K562 (cell line): ENCODE measurements at regions not wholly inside any gene's neighbourhood (a gene's known extent, or its start where the extent isn't known, plus 50 kb on each side); places are given as distances from the start of the nearest gene placed in this dataset.
A peak's percentile ranks its signal among the peaks of the same experiment; 100 is the strongest.

ENCODE experiments used
- ELF4 ChIP-seq: fragments of 450-650 bp; formaldehyde crosslinking; IDR thresholded peaks from 2 replicates; pipeline ENCODE4 v1.4.0; 2022; ENCODE audit warnings: missing genetic modification characterization
- KDM1A ChIP-seq, 2 experiments: fragments of 450-650 bp; IDR thresholded peaks; 2 replicates each; pipeline ENCODE4 v1.6.1; 2016; ENCODE audit warnings: mild to moderate bottlenecking in 2 of 2
- SAP30 ChIP-seq: fragments of 200-600 bp; sonication (generic); IDR thresholded peaks from 2 replicates; pipeline ENCODE4 v1.6.1; 2012; ENCODE audit warnings: borderline replicate concordance, low read depth, mild to moderate bottlenecking, moderate library complexity, low read length, control low read depth, inconsistent platforms; ENCODE audit not compliant: insufficient read depth, poor library complexity, severe bottlenecking
- SMC3 ChIP-seq: conservative IDR thresholded peaks from 2 replicates; pipeline ENCODE4 v1.6.1; 2011; ENCODE audit warnings: low read depth, low read length, improper control_type of control experiment; ENCODE audit not compliant: insufficient read depth
- SPI1 ChIP-seq: IDR thresholded peaks from 2 replicates; pipeline ENCODE4 v1.6.1; 2011; ENCODE audit warnings: low read depth, low read length, control low read depth, borderline replicate concordance
- TRIM24 ChIP-seq, 2 experiments: fragments of 450-650 bp; IDR thresholded peaks; 2 replicates each; pipeline ENCODE4 v1.6.1; 2016
- XRCC4 ChIP-seq: IDR thresholded peaks from one replicate; pipeline ENCODE4 v1.6.1; 2011; ENCODE audit not compliant: insufficient read depth, insufficient read length; ENCODE audit errors: extremely low read depth
- ZNF12 ChIP-seq: sonication (generic); formaldehyde crosslinking; IDR thresholded peaks from 2 replicates; pipeline ENCODE4 v1.4.0; 2020; ENCODE audit warnings: mild to moderate bottlenecking, missing genetic modification reagents
- TF ChIP-seq, protein P1 (sequence below): sonication (generic); formaldehyde crosslinking; IDR thresholded peaks from 2 replicates; pipeline ENCODE4 v1.8.0; 2022; ENCODE audit warnings: missing genetic modification reagents, mild to moderate bottlenecking, borderline replicate concordance
- TF ChIP-seq, protein P2 (sequence below): fragments of 450-650 bp; IDR thresholded peaks from 2 replicates; pipeline ENCODE4 v1.6.1; 2016; ENCODE audit warnings: mild to moderate bottlenecking, moderate library complexity
- TF ChIP-seq, protein P3 (sequence below): fragments of 250-450 bp; sonication (Bioruptor Pico); IDR thresholded peaks from 2 replicates; pipeline ENCODE4 v1.5.0; 2020; ENCODE audit warnings: mild to moderate bottlenecking, borderline replicate concordance
- TF ChIP-seq, protein P4 (sequence below): sonication (generic); formaldehyde crosslinking; IDR thresholded peaks from 2 replicates; pipeline ENCODE4 v1.9.0; 2022; ENCODE audit warnings: mild to moderate bottlenecking, missing genetic modification reagents

DNA sequence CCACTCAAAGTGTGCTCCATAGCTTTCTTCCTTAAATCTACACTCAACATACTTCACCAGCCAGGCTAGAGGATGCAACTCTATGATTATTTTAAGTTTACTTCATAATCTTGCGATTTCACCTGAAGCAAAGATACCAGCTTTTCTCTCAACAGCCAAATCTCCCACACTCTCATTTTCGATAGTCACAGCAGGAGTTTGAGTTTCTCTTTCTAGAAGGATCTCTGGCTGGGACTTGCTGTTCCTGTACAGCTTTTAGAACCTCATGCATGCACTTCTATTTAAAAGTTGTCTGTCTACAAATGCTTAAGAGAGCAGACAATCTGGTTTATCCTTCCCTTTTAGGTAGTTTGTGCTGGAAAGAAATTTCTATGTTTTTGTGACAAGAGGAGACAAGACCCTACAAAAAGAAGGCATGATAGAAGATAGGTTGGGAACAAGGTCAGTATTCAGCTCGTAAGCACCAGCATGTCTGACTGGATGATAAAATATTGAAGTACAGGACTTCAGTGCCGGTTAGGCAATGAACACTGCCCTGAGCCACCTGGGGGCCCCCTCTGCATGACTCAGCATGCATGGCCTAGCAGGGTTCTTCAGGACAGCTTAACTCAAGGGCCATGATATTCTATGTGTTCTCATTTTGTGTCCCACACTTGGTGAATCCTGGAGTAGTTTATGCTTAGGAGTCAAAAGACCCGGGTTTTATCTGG, 65.6 kb downstream of the ATXN3L start (continued):
- TF ChIP-seq SMC3 (0 out of 2 replicates have a peak, but pooled peaks have one; percentile 18), ELF4 (no peak), XRCC4 (no peak), ZNF12 (no peak), TRIM24 (IDR thresholded peaks at IDR 0.05) (0 out of 4 replicates have a peak, but pooled peaks of 1 of the 2 experiments have one; percentile 9), SPI1 (no peak), KDM1A (IDR thresholded peaks at IDR 0.05) (no peak), SAP30 (no peak)
- TF ChIP-seq, protein P1, sequence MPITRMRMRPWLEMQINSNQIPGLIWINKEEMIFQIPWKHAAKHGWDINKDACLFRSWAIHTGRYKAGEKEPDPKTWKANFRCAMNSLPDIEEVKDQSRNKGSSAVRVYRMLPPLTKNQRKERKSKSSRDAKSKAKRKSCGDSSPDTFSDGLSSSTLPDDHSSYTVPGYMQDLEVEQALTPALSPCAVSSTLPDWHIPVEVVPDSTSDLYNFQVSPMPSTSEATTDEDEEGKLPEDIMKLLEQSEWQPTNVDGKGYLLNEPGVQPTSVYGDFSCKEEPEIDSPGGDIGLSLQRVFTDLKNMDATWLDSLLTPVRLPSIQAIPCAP (CRISPR knock-in tag) = no peak
- TF ChIP-seq, protein P2, sequence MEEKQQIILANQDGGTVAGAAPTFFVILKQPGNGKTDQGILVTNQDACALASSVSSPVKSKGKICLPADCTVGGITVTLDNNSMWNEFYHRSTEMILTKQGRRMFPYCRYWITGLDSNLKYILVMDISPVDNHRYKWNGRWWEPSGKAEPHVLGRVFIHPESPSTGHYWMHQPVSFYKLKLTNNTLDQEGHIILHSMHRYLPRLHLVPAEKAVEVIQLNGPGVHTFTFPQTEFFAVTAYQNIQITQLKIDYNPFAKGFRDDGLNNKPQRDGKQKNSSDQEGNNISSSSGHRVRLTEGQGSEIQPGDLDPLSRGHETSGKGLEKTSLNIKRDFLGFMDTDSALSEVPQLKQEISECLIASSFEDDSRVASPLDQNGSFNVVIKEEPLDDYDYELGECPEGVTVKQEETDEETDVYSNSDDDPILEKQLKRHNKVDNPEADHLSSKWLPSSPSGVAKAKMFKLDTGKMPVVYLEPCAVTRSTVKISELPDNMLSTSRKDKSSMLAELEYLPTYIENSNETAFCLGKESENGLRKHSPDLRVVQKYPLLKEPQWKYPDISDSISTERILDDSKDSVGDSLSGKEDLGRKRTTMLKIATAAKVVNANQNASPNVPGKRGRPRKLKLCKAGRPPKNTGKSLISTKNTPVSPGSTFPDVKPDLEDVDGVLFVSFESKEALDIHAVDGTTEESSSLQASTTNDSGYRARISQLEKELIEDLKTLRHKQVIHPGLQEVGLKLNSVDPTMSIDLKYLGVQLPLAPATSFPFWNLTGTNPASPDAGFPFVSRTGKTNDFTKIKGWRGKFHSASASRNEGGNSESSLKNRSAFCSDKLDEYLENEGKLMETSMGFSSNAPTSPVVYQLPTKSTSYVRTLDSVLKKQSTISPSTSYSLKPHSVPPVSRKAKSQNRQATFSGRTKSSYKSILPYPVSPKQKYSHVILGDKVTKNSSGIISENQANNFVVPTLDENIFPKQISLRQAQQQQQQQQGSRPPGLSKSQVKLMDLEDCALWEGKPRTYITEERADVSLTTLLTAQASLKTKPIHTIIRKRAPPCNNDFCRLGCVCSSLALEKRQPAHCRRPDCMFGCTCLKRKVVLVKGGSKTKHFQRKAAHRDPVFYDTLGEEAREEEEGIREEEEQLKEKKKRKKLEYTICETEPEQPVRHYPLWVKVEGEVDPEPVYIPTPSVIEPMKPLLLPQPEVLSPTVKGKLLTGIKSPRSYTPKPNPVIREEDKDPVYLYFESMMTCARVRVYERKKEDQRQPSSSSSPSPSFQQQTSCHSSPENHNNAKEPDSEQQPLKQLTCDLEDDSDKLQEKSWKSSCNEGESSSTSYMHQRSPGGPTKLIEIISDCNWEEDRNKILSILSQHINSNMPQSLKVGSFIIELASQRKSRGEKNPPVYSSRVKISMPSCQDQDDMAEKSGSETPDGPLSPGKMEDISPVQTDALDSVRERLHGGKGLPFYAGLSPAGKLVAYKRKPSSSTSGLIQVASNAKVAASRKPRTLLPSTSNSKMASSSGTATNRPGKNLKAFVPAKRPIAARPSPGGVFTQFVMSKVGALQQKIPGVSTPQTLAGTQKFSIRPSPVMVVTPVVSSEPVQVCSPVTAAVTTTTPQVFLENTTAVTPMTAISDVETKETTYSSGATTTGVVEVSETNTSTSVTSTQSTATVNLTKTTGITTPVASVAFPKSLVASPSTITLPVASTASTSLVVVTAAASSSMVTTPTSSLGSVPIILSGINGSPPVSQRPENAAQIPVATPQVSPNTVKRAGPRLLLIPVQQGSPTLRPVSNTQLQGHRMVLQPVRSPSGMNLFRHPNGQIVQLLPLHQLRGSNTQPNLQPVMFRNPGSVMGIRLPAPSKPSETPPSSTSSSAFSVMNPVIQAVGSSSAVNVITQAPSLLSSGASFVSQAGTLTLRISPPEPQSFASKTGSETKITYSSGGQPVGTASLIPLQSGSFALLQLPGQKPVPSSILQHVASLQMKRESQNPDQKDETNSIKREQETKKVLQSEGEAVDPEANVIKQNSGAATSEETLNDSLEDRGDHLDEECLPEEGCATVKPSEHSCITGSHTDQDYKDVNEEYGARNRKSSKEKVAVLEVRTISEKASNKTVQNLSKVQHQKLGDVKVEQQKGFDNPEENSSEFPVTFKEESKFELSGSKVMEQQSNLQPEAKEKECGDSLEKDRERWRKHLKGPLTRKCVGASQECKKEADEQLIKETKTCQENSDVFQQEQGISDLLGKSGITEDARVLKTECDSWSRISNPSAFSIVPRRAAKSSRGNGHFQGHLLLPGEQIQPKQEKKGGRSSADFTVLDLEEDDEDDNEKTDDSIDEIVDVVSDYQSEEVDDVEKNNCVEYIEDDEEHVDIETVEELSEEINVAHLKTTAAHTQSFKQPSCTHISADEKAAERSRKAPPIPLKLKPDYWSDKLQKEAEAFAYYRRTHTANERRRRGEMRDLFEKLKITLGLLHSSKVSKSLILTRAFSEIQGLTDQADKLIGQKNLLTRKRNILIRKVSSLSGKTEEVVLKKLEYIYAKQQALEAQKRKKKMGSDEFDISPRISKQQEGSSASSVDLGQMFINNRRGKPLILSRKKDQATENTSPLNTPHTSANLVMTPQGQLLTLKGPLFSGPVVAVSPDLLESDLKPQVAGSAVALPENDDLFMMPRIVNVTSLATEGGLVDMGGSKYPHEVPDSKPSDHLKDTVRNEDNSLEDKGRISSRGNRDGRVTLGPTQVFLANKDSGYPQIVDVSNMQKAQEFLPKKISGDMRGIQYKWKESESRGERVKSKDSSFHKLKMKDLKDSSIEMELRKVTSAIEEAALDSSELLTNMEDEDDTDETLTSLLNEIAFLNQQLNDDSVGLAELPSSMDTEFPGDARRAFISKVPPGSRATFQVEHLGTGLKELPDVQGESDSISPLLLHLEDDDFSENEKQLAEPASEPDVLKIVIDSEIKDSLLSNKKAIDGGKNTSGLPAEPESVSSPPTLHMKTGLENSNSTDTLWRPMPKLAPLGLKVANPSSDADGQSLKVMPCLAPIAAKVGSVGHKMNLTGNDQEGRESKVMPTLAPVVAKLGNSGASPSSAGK = peak; percentile 50
- TF ChIP-seq, protein P3, sequence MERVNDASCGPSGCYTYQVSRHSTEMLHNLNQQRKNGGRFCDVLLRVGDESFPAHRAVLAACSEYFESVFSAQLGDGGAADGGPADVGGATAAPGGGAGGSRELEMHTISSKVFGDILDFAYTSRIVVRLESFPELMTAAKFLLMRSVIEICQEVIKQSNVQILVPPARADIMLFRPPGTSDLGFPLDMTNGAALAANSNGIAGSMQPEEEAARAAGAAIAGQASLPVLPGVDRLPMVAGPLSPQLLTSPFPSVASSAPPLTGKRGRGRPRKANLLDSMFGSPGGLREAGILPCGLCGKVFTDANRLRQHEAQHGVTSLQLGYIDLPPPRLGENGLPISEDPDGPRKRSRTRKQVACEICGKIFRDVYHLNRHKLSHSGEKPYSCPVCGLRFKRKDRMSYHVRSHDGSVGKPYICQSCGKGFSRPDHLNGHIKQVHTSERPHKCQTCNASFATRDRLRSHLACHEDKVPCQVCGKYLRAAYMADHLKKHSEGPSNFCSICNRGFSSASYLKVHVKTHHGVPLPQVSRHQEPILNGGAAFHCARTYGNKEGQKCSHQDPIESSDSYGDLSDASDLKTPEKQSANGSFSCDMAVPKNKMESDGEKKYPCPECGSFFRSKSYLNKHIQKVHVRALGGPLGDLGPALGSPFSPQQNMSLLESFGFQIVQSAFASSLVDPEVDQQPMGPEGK (CRISPR knock-in tag) = no peak
- TF ChIP-seq, protein P4, sequence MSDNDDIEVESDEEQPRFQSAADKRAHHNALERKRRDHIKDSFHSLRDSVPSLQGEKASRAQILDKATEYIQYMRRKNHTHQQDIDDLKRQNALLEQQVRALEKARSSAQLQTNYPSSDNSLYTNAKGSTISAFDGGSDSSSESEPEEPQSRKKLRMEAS (CRISPR knock-in tag) = 0 out of 2 replicates have a peak, but pooled peaks have one; percentile 56
